ENCODE measurements at regions not wholly inside any gene's neighbourhood (a gene's known extent, or its start where the extent isn't known, plus 50 kb on each side); places are given as distances from the start of the nearest gene placed in this dataset.

DNA sequence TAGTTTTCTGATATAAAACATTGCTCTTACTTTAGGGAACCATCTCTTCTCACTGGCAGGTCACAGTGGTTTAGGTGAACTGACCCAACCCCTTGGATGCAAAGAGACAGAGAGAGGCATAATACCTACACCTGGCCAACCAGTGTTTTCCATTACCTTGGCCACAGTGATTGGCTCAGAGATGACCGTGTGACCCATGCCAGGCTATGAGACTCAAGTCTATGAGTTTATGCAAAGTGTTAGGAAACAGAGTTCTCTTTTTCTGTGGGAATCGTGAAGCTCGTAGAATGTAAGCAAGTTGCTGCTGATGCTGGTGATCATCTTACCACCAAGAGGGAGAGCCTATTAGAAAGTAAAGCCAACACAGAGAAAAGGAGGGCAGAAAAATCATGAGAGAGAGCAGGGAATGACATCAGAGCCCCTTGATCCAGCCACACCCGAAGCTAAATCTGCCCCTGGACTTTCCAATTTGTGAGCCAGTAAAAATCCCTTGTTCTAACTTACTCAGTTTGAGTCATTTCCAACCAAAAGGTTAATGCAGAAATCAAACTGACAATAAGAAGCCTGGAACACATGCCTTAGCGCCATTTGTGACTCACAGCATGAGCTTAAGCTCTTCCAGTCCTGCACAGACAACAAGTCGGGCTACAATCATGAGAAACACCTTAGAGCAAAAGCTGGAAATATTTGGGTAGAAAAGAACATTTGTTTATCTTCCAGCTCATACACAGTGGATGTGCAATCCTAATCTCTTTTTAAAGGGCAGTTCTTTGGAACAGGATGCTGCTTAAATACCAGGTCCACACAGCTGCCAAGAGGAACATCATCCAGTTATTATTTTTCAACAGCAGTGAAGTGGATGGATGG is 81.3 kb upstream of the KAZN start:
- DNase-seq = no peak
- Mint-ChIP-seq H3K9me3 (peaks cover 3% of the 10 kb centered on the region), H3K27me3 (ENCODE audit: low read depth) (peaks cover 3% of the 10 kb centered on the region), H3K36me3 (ENCODE audit: insufficient read depth) (no peaks in the 10 kb centered on the region), H3K4me1 (ENCODE audit: low read depth) (no peaks in the 10 kb centered on the region), H3K4me3 (no peak overlapping the region)
- no peak for ATAC-seq

DNA sequence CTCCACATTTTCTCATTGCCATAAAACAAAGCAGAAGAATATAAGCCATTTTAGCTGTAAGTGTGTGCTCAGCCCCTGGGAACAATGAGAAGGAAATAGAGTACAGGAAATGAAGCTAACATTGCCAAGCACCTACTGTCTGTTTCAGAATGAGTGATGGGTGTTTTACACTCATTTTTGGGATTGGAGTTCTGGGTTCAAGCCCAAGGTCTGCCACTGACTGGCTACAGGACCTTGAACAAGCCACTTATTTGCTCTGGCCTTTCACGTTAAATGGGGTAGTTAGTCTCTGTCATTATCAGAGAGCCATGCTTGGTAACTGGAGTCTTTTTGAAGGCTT is 80.7 kb upstream of the KAZN start:
- Mint-ChIP-seq H3K36me3 (ENCODE audit: insufficient read depth) (no peaks in the 10 kb centered on the region), H3K4me1 (ENCODE audit: low read depth) (no peaks in the 10 kb centered on the region), H3K4me3 (no peak overlapping the region), H3K9me3 (peaks cover 3% of the 10 kb centered on the region), H3K27me3 (ENCODE audit: low read depth) (peaks cover 3% of the 10 kb centered on the region)
- no peak for ATAC-seq
- no peak for DNase-seq

DNA sequence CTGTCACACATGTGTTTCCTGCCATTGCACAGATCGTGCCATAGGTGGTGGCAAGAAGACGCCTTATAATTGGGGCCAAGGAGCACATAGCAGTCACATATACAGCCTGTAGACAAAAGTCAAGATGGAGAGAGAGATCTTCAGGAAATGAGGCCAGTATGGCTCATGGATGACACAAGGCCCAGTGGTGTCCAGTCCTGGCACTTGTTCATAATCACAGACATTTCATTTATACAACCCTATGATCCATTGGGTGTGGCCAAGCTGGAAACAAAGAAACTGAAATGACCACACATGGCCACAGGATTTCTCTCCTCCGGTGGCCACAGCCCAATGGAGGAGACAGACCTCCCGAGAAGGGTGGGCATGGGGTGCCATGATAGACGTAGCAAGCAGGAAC is 78.5 kb upstream of the KAZN start:
- Mint-ChIP-seq H3K27me3 (ENCODE audit: low read depth) (peaks cover 3% of the 10 kb centered on the region), H3K4me1 (ENCODE audit: low read depth) (no peaks in the 10 kb centered on the region), H3K9me3 (peaks cover 3% of the 10 kb centered on the region), H3K36me3 (ENCODE audit: insufficient read depth) (no peaks in the 10 kb centered on the region), H3K4me3 (no peak overlapping the region)
- ATAC-seq (no peak), DNase-seq (no peak)

DNA sequence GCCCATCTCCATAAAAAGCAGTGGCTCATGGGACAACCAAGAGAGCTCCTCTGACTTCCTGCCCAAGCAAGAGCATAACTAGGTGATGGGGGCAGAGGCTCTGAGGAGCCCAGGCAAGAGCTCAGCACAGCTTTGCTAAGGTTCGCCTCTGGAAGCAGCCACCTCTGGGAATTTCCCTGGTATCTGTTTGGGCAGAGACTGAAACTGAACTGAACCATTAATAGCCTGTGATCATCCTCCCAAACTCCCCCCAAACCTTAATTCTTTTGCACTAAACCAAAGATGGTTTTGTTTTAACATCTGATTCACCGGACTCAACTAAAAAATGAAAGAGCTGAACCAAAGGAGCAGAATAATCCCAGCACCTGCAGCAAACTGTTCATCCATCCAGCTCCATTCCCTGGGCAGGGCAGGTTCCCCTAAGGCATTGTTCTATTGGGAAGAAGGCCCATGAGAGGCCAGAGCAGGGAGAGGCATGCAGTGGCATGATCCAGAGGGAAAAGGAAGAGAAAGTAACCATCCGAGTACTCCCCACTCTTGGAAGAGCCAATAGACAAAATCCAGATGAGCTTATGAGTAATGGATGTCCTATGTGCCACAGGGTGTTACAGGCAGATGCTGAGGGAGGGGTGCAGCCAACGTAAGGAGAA is 77.8 kb upstream of the KAZN start:
- Mint-ChIP-seq H3K4me3 (no peak overlapping the region), H3K9me3 (peaks cover 3% of the 10 kb centered on the region), H3K4me1 (ENCODE audit: low read depth) (no peaks in the 10 kb centered on the region), H3K27me3 (ENCODE audit: low read depth) (peaks cover 3% of the 10 kb centered on the region), H3K36me3 (ENCODE audit: insufficient read depth) (no peaks in the 10 kb centered on the region)
- DNase-seq (no peak), ATAC-seq (no peak)

DNA sequence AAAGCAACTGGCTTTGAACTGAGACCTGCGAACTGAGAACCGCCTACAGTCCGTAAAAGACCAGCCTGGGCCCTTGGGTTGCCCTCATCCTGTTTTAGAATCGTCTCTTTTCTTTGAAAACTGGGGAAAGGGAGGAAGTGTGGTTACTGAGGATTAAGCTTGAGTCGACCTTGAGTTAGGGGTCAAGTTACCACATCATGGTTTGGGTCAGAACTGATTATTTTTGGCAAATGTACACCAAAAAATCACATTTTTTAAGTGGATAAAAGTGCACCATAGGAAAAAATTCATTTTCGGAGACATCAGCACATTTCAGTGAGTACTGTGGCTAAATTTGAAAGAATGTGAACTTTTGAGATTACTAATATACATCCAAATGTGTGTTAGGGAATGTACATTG is 76.9 kb upstream of the KAZN start:
- no peak for ATAC-seq
- Mint-ChIP-seq H3K27me3 (ENCODE audit: low read depth) (peaks cover 3% of the 10 kb centered on the region), H3K4me1 (ENCODE audit: low read depth) (no peaks in the 10 kb centered on the region), H3K4me3 (no peak overlapping the region), H3K9me3 (no peaks in the 10 kb centered on the region), H3K36me3 (ENCODE audit: insufficient read depth) (no peaks in the 10 kb centered on the region)
- DNase-seq = no peak

DNA sequence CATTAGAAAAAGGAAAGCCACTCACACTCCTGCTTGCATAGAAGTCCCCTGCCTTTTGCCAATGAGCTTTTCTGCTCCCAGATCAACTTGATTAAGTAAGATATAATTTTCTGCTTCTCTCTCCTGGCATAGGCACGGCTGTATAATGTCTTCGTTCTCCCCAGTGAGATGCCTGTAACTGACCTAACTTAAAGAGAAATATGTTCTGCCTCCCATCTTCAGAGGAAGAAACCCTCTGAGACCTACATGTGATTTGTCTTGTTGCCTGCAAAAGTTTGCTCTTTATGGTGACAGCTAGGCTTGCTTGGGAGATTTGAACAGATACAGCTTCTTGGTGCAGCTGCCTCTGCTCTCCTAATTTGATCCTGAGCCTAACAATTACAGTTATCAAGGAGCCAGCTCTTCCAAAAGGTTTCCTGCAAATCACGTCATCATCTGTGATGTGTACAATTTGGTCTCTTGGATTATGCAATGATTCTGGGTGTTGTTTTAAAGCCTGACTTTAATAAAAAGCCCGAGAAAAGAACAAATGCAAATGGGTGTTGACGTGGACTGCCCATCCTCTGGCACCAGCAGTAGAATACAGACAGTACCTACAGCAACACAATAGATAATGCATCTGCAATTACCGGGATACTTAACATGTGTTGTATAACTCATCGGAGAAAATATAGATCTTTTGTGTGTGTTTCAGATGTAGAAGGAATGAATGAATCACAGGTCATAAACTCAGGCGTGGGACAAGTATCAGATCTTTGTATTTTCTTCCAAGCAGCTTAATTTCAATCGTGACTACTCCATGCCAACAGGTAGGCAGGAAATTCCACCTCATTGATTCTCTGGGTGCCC is 76.2 kb upstream of the KAZN start:
- H3K9me3 Mint-ChIP-seq = no peaks in the 10 kb centered on the region
- no peaks in the 10 kb centered on the region for H3K36me3 Mint-ChIP-seq (ENCODE audit: insufficient read depth)
- no peaks in the 10 kb centered on the region for H3K4me1 Mint-ChIP-seq (ENCODE audit: low read depth)
- DNase-seq (no peak), ATAC-seq (no peak)
- peaks cover 3% of the 10 kb centered on the region for H3K27me3 Mint-ChIP-seq (ENCODE audit: low read depth)
- no peak overlapping the region for H3K4me3 Mint-ChIP-seq

DNA sequence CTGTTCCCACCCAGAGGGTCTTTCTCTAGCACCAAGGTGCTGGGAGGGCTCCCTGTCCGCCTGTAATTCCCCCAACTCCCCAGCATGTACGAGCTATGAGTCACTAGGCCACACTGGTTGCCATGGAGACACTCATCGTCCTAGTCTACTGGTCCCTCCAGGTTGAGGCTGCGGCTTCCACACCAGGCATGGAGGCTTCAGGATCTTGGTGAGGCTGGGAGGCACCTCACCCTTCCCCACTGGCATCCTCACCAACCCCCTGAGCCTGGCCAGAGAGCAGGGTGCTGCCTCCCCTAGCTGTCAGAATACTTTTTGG is 75.6 kb upstream of the KAZN start:
- no peak overlapping the region for H3K4me3 Mint-ChIP-seq
- no peaks in the 10 kb centered on the region for H3K9me3 Mint-ChIP-seq
- H3K36me3 Mint-ChIP-seq (ENCODE audit: insufficient read depth) = no peaks in the 10 kb centered on the region
- ATAC-seq = no peak
- no peak for DNase-seq
- H3K4me1 Mint-ChIP-seq (ENCODE audit: low read depth) = no peaks in the 10 kb centered on the region
- peaks cover 3% of the 10 kb centered on the region for H3K27me3 Mint-ChIP-seq (ENCODE audit: low read depth)

DNA sequence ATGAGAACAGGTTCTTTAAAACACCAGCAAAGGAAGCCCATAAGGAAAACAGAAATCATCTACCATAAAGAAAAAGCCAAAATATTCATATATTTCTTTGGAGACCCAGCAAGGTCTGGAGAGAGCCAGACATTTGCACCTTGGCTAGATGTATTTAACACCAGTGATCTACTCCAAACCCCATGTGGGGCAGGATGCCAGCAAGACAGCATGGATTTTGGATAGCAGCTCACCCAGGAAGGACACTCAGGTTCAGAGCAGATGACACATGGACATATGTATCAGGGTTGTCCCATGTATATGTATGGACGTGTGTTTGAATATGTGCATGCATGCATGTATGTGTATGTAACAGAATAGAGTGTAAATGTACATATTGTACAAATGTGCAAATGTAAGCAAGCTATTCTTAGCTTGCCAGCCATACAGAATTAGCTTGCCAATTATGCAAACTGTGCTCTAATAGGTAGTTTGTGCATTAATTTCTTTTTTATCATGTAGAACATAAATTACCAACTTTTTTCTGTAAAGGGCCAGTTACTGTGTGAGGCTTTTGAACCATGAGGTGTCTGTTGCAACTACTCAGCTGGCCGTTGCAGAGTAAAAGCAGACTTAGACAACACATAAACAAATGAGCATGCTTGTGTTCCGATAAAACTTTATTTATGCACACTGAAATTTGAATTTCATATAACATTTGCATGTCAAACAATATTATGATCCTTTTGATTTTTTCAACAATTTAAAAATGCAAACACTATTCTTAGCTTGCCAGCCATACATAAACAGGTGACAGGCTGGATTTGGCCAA is 73.5 kb upstream of the KAZN start:
- H3K4me1 Mint-ChIP-seq (ENCODE audit: low read depth) = no peaks in the 10 kb centered on the region
- H3K4me3 Mint-ChIP-seq = no peak overlapping the region
- DNase-seq = no peak
- no peaks in the 10 kb centered on the region for H3K36me3 Mint-ChIP-seq (ENCODE audit: insufficient read depth)
- peaks cover 2% of the 10 kb centered on the region for H3K27me3 Mint-ChIP-seq (ENCODE audit: low read depth)
- no peak for ATAC-seq
- no peaks in the 10 kb centered on the region for H3K9me3 Mint-ChIP-seq

DNA sequence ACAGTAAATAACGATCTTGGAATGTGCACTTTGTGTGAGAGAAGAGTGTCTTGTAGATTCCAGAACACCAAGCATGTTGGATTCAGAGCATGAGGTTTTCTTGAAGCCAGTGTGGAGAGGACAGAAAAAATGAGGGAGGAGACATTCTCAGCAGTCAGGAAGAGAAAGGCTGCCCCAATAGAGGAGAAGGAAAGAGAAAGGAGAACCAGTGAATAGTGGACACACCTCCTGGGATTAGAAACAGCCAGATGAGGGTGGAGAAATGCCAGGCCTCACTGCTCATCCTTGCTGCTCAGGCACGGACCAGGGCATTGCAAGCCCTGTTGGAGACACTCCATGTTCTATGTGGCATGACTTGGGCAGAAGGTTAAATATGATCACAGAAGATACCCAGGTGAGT is 69.0 kb upstream of the KAZN start:
- no peaks in the 10 kb centered on the region for H3K9me3 Mint-ChIP-seq
- DNase-seq (no peak), ATAC-seq (no peak)
- no peaks in the 10 kb centered on the region for H3K27me3 Mint-ChIP-seq (ENCODE audit: low read depth)
- no peaks in the 10 kb centered on the region for H3K4me1 Mint-ChIP-seq (ENCODE audit: low read depth)
- H3K4me3 Mint-ChIP-seq = no peak overlapping the region
- no peaks in the 10 kb centered on the region for H3K36me3 Mint-ChIP-seq (ENCODE audit: insufficient read depth)

DNA sequence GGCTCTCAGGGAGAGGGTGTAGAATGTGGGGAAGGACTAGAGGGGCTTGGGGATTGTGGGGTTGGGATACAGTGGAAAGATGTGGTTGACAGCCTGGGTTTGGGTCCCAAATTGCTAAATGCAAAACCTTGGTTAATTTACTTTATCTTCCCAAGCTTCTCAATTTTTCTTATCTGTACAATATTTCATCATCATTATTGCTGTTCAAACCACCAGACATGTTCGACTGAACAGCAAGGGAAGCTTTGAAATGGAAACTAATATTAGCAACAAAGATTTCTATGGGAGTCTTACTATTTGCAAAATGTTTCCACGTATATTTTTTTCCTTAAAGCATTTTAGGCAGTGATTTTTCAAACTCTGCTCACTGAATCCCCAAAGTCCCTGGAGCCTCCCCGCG is 67.0 kb upstream of the KAZN start:
- Mint-ChIP-seq H3K4me1 (ENCODE audit: low read depth) (no peaks in the 10 kb centered on the region), H3K27me3 (ENCODE audit: low read depth) (no peaks in the 10 kb centered on the region), H3K4me3 (no peak overlapping the region), H3K36me3 (ENCODE audit: insufficient read depth) (no peaks in the 10 kb centered on the region), H3K9me3 (no peaks in the 10 kb centered on the region)
- no peak for DNase-seq
- ATAC-seq = no peak

DNA sequence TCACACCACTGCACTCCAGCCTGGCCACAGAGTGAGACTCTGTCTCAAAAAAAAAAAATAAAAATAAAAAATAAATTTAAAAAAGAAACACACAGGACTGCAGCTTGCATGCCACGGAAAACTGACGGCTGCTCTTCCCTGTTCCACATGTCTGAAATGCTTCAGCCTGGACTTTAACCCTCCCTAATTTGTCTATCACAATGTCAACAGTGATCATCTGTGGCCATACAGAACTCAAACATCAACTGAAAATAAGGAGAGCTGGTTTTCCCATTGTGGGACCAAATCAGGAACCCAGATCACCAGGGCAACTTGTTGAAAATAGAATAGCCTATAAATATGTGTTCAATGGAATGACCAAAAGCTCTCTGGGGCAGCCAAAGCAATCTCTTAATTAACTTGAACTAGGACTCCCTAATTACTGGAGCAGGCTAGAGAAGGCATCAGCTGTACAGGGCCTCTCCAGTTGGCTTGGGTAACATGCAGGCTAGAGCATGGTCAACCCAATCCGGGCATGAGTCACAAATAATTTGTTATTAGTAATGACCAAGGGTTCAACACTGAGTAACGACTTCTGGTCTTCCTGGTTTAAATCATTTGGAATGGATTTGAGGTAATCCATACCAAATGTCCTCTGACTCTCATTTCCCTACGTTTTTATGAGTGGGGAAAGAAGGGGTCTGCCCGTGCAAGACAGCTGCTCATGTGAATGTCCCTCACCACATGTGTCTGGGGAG is 62.7 kb upstream of the KAZN start:
- no peak overlapping the region for H3K4me3 Mint-ChIP-seq
- ATAC-seq (no peak), DNase-seq (no peak)
- peaks cover 2% of the 10 kb centered on the region for H3K27me3 Mint-ChIP-seq (ENCODE audit: low read depth)
- H3K9me3 Mint-ChIP-seq = no peaks in the 10 kb centered on the region
- H3K36me3 Mint-ChIP-seq (ENCODE audit: insufficient read depth) = no peaks in the 10 kb centered on the region
- H3K4me1 Mint-ChIP-seq (ENCODE audit: low read depth) = no peaks in the 10 kb centered on the region

DNA sequence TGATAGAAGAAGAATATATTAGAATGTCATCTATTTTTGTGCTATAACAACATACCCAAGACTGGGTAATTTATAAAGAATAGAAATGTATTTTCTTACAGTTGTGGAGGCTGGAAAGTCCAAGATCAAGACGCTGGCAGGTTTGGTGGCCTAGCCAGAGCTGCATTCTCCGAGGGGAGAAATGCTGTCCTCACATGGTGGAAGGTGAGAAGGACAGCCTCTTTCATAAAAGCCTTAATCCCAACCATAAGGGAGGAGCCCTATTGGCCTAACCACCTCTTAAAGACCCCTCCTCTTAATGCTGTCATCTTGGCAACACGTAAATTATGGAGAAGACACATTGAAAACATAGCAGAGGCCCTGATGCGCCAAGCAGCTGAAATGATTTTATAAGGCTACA is 60.1 kb upstream of the KAZN start:
- ATAC-seq (no peak), DNase-seq (no peak)
- Mint-ChIP-seq H3K4me1 (ENCODE audit: low read depth) (no peaks in the 10 kb centered on the region), H3K36me3 (ENCODE audit: insufficient read depth) (no peaks in the 10 kb centered on the region), H3K9me3 (no peaks in the 10 kb centered on the region), H3K27me3 (ENCODE audit: low read depth) (peaks cover 5% of the 10 kb centered on the region), H3K4me3 (no peak overlapping the region)

DNA sequence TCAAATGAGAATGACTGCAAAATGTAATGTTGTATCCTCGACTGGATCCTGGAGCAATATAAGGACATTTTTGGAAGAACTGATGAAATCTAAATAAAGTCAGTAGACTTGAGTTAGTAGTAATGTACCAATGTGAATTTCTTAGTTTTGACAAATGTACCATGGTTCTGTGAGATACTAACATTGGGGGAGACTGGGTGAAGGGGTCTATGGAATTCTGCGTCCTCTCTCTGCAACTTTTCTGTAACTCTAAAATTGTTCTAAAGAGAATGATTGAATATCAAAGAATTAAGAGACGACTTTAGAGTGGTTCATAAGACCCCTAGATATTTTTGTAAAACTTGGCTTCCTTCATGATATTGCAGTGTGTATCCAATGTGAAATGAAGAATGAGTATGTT is 59.2 kb upstream of the KAZN start:
- ATAC-seq (no peak), DNase-seq (no peak)
- H3K4me3 Mint-ChIP-seq = no peak overlapping the region
- no peaks in the 10 kb centered on the region for H3K36me3 Mint-ChIP-seq (ENCODE audit: insufficient read depth)
- peaks cover 5% of the 10 kb centered on the region for H3K27me3 Mint-ChIP-seq (ENCODE audit: low read depth)
- H3K4me1 Mint-ChIP-seq (ENCODE audit: low read depth) = no peaks in the 10 kb centered on the region
- no peaks in the 10 kb centered on the region for H3K9me3 Mint-ChIP-seq

Measured in activated T-cell treated with anti-CD3 and anti-CD28 coated beads, Interleukin-2, amount 50 U/mL, for 4 hours (primary cell).